Left ventricle myocardium superior (tissue), 1 donor: ENCODE measurements at regions not wholly inside any gene's neighbourhood (a gene's known extent, or its start where the extent isn't known, plus 50 kb on each side); places are given as distances from the start of the nearest gene placed in this dataset.
"Not testable (repeated sequence)": the region's sequence is repeated elsewhere in the genome, so short reads cannot be mapped to it uniquely, and the experiment has no call there.

Source experiments
- ATAC-seq: fragments of 200-7000 bp; cut with Tn5 transposase; one replicate; pipeline ENCODE4 v1.9.1; 2020; ENCODE audit warnings: mild to moderate bottlenecking, moderate library complexity
- DNase-seq: peaks from one replicate; pipeline ENCODE4 v3.0.0-alpha.2; 2020
- intact Hi-C: fragments of 100-400 bp; cut with micrococcal nuclease; formaldehyde crosslinking; loops from one replicate; pipeline ENCODE4 v1.11.0; 2022
- donor health status: DM: no; HTN: yes; CAD: no; lungs with severe emphysema.

GRCh38 chr2:21371499-21372003, 247.8 kb downstream of the TDRD15 start:
- DNase-seq (no peak), ATAC-seq (no peak)
- intact Hi-C loops = no loop called here

GRCh38 chr2:21372654-21373053, 248.9 kb downstream of the TDRD15 start:
- no peak for DNase-seq
- intact Hi-C loops = no loop called here
- ATAC-seq = no peak

- intact Hi-C loops = no loop called here
- no peak for ATAC-seq
- no peak for DNase-seq
Measured at GRCh38 chr2:21376864-21377263, 253.1 kb downstream of the TDRD15 start.

GRCh38 chr2:21379140-21379539, 255.4 kb downstream of the TDRD15 start:
- intact Hi-C loops = no loop called here
- DNase-seq (no peak), ATAC-seq (no peak)

- ATAC-seq, DNase-seq, intact Hi-C loops: not testable (repeated sequence)
Measured at GRCh38 chr2:21379668-21380067, 255.9 kb downstream of the TDRD15 start.

- DNase-seq (no peak), ATAC-seq (no peak)
- intact Hi-C loops = no loop called here
Measured at GRCh38 chr2:21381421-21381820, 257.7 kb downstream of the TDRD15 start.

- intact Hi-C loops = no loop called here
- no peak for DNase-seq
- no peak for ATAC-seq
Measured at GRCh38 chr2:21382701-21383520, 259.1 kb downstream of the TDRD15 start.

- no peak for ATAC-seq
- no peak for DNase-seq
- intact Hi-C loops = no loop called here
Measured at GRCh38 chr2:21386666-21387065, 262.9 kb downstream of the TDRD15 start.

GRCh38 chr2:21392649-21393048, 268.9 kb downstream of the TDRD15 start:
- DNase-seq = no peak
- intact Hi-C loops = no loop called here
- no peak for ATAC-seq

GRCh38 chr2:21393173-21393572, 269.4 kb downstream of the TDRD15 start:
- intact Hi-C loops = no loop called here
- ATAC-seq (no peak), DNase-seq (no peak)

- ATAC-seq (peak; percentile 29), DNase-seq (no peak)
- intact Hi-C loops = no loop called here
Measured at GRCh38 chr2:21395366-21395765, 271.6 kb downstream of the TDRD15 start.

- ATAC-seq = no peak
- no peak for DNase-seq
- intact Hi-C loops = no loop called here
Measured at GRCh38 chr2:21396252-21396651, 272.5 kb downstream of the TDRD15 start.

- ATAC-seq (no peak), DNase-seq (no peak)
Measured at GRCh38 chr2:21401022-21401698, 277.4 kb downstream of the TDRD15 start.

GRCh38 chr2:21404137-21404536, 280.4 kb downstream of the TDRD15 start:
- intact Hi-C loops = no loop called here
- DNase-seq (no peak), ATAC-seq (no peak)

More at GRCh38 chr2:21401022-21401698, 277.4 kb downstream of the TDRD15 start:
- intact Hi-C loops = no loop called here

GRCh38 chr2:21404827-21405625, 281.3 kb downstream of the TDRD15 start:
- intact Hi-C loops = no loop called here
- DNase-seq (no peak), ATAC-seq (no peak)

- intact Hi-C loops = no loop called here
- no peak for DNase-seq
- ATAC-seq = no peak
Measured at GRCh38 chr2:21406386-21406785, 282.6 kb downstream of the TDRD15 start.

- intact Hi-C loops = no loop called here
- DNase-seq (no peak), ATAC-seq (no peak)
Measured at GRCh38 chr2:21406911-21407310, 283.1 kb downstream of the TDRD15 start.

- intact Hi-C loops = no loop called here
- ATAC-seq (no peak), DNase-seq (no peak)
Measured at GRCh38 chr2:21407851-21408250, 284.1 kb downstream of the TDRD15 start.

- ATAC-seq (no peak), DNase-seq (no peak)
- intact Hi-C loops = no loop called here
Measured at GRCh38 chr2:21411741-21412140, 288.0 kb downstream of the TDRD15 start.

- intact Hi-C loops = no loop called here
Measured at GRCh38 chr2:21412944-21413443, 289.2 kb downstream of the TDRD15 start.

More at GRCh38 chr2:21412944-21413443, 289.2 kb downstream of the TDRD15 start:
- DNase-seq (no peak), ATAC-seq (no peak)
